ENCODE measurements at regions not wholly inside any gene's neighbourhood (a gene's known extent, or its start where the extent isn't known, plus 50 kb on each side); places are given as distances from the start of the nearest gene placed in this dataset.

- no peak for DNase-seq
Observed at GRCh38 chrX:14476205-14476604, 53.1 kb upstream of the GLRA2 start.

- DNase-seq, result no peak
Observed at GRCh38 chrX:14449773-14450172, 79.6 kb upstream of the GLRA2 start.

- no peak for DNase-seq
Observed at GRCh38 chrX:14448406-14448805, 80.9 kb upstream of the GLRA2 start.

GRCh38 chrX:14440106-14440505 is 89.2 kb upstream of the GLRA2 start:
- no peak for DNase-seq

GRCh38 chrX:14427614-14428013 is 101.7 kb upstream of the GLRA2 start:
- no peak for DNase-seq

GRCh38 chrX:14420841-14421240 is 108.5 kb upstream of the GLRA2 start:
- DNase-seq, result no peak

GRCh38 chrX:14412686-14413085 is 116.7 kb upstream of the GLRA2 start:
- no peak for DNase-seq

GRCh38 chrX:14411326-14411725 is 118.0 kb upstream of the GLRA2 start:
- DNase-seq, result no peak

- DNase-seq, result no peak
Observed at GRCh38 chrX:14409341-14409740, 120.0 kb upstream of the GLRA2 start.

- DNase-seq, result no peak
Observed at GRCh38 chrX:14406225-14406624, 123.1 kb upstream of the GLRA2 start.

- DNase-seq, result no peak
Observed at GRCh38 chrX:14398725-14399124, 130.6 kb upstream of the GLRA2 start.

GRCh38 chrX:14389682-14390081 is 139.7 kb upstream of the GLRA2 start:
- no peak for DNase-seq

GRCh38 chrX:14386981-14387380 is 142.4 kb upstream of the GLRA2 start:
- no peak for DNase-seq

- no peak for DNase-seq
Observed at GRCh38 chrX:14380044-14380443, 149.3 kb upstream of the GLRA2 start.

- no peak for DNase-seq
Observed at GRCh38 chrX:14377427-14377826, 151.9 kb upstream of the GLRA2 start.

GRCh38 chrX:14363728-14364127 is 165.6 kb upstream of the GLRA2 start:
- no peak for DNase-seq

GRCh38 chrX:14362721-14363120 is 166.6 kb upstream of the GLRA2 start:
- no peak for DNase-seq

- no peak for DNase-seq
Observed at GRCh38 chrX:14361435-14361834, 167.9 kb upstream of the GLRA2 start.

GRCh38 chrX:14359727-14360126 is 169.6 kb upstream of the GLRA2 start:
- DNase-seq, result no peak

- no peak for DNase-seq
Observed at GRCh38 chrX:14359316-14359715, 170.0 kb upstream of the GLRA2 start.

- DNase-seq, result no peak
Observed at GRCh38 chrX:14357314-14357713, 172.0 kb upstream of the GLRA2 start.

- DNase-seq, result no peak
Observed at GRCh38 chrX:14356401-14356800, 172.9 kb upstream of the GLRA2 start.

- no peak for DNase-seq
Observed at GRCh38 chrX:14355556-14355955, 173.8 kb upstream of the GLRA2 start.

GRCh38 chrX:14354521-14354920 is 174.8 kb upstream of the GLRA2 start:
- DNase-seq, result no peak

- DNase-seq, result no peak
Observed at GRCh38 chrX:14352511-14352910, 176.8 kb upstream of the GLRA2 start.

All from NCI-H1694 (cell line).